COLO829 (cell line): ENCODE measurements at regions not wholly inside any gene's neighbourhood (a gene's known extent, or its start where the extent isn't known, plus 50 kb on each side); places are given as distances from the start of the nearest gene placed in this dataset.
"Not testable (repeated sequence)": the region's sequence is repeated elsewhere in the genome, so short reads cannot be mapped to it uniquely, and the experiment has no call there.

Source experiments
- DNase-seq: peaks from one replicate; pipeline ENCODE4 v3.0.0; 2012; ENCODE audit warnings: low spot score

DNA sequence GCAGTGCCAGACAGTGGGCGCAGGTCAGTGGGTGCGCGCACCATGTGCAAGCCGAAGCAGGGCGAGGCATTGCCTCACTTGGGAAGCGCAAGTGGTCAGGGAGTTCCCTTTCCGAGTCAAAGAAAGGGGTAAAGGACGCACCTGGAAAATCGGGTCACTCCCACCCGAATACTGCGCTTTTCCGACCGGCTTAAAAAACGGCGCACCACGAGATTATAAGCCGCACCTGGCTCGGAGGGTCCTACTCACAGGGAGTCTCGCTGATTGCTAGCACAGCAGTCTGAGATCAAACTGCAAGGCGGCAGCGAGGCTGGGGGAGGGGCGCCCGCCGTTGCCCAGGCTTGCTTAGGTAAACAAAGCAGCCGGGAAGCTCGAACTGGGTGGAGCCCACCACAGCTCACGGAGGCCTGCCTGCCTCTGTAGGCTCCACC lies 77.9 kb downstream of the NR4A2 start:
- DNase-seq, result not testable (repeated sequence)

- DNase-seq, result no peak
Observed at GRCh38 chr2:156253765-156254164, 78.8 kb downstream of the NR4A2 start.

DNA sequence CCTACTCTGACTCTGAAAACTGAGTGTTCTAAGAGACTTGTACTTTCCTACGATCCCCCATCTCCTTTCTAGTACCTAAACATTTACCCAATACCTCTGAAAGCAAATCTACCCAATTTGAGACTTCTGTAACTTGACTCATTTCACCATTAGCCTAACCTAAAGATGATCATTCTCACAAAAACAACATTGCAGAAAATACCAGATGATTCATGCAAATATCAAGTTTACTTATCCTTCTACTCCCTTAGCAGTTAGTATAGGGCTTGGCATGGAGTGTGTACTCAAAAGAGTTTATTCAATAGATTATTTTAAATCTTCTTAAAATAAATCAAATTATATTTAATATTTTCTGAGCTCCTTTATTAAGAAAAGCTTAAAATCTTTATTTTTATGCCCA lies 89.6 kb downstream of the NR4A2 start:
- DNase-seq, result no peak

- no peak for DNase-seq
Observed at GRCh38 chr2:156237558-156237957, 95.0 kb downstream of the NR4A2 start.

- no peak for DNase-seq
Observed at GRCh38 chr2:156229724-156230362, 102.7 kb downstream of the NR4A2 start.

- DNase-seq, result not testable (repeated sequence)
Observed at GRCh38 chr2:156223328-156223727, 109.2 kb downstream of the NR4A2 start.

DNA sequence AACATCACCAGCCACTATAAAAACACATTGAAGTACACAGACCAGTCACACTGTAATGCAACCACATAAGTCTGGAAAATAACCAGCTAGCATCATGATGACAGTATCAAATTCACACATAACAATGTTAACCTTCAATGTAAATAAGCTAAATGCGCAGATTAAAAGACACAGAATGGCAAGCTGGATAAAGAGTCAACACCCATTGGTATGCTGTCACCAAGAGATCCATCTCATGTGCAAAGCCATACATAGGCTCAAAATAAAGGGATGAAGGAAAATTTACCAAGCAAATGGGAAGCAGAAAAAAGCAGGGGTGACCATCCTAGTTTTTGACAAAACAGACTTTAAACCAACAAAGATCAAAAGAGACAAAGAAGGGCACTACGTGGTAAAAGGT lies 110.8 kb downstream of the NR4A2 start:
- no peak for DNase-seq

DNA sequence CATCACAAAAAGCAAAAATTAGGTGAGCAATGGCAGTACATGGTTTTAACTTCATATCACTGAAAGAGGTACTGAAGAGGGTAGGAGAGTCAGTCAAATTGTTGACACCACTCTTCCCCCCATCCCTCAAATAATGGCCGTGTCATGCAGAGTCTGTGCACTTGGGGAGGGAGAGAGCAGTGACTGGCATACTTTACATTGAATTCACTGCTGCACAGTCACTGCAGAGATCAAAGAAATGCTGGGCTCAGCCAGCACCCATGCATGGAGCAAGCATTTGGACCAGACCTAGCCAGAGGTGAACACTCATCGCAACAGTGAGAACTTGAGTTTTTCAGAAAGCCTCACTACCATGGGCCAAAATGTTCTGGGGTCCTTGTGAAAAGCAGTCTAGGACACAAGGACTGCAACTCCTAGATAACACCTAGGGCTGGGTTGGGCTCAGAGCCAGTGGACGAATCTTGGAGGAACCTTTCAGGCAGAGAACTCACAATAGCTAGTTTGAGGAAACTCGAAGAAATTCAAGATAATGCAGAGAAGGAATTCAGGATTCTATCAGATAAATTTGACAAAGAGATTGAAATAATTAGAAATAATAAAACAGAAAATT lies 112.9 kb downstream of the NR4A2 start:
- no peak for DNase-seq

DNA sequence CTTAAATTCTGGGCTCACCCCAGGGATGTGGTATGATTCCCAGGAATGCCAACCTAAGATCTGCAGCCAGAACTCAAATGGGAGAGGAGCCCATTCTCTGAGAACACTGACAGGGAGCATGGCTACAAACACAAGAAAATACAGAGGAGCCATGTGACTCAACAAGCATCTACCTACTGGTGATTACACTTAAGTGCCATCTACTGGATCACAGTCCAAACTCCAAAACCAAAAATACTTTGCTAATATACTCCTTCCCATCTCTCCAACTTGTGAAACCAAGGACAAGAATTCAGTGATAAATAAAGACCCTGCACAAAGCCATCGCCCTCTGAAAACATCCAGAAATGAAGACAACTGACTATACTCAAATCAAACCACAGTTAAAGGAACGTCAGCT lies 116.9 kb downstream of the NR4A2 start:
- no peak for DNase-seq

GRCh38 chr2:156211318-156211717 lies 121.2 kb downstream of the NR4A2 start:
- DNase-seq, result no peak

- DNase-seq, result no peak
Observed at GRCh38 chr2:156206355-156206754, 126.2 kb downstream of the NR4A2 start.

- DNase-seq, result no peak
Observed at GRCh38 chr2:156199588-156199987, 132.9 kb downstream of the NR4A2 start.

DNA sequence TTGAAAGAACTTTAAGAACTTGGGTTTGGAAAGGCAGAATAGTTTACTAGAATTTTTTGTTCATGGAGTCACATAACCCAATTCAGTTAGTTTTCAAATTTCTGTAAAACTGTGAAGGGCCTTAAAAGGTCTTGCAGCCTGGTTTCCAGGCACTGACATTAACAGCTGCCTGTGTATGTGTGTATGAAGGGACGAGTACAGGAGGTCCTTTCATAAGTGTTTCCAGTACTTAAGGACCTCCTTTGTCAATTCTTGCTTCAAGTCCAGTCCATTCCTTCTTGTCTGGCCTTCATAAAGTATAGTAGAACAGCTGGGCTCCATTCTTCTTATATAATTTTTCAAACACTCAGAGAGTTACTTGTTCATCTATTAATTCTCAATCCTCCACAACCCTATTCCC lies 136.5 kb downstream of the NR4A2 start:
- peak; percentile 23 for DNase-seq

- DNase-seq, result no peak
Observed at GRCh38 chr2:156192468-156192867, 140.1 kb downstream of the NR4A2 start.

DNA sequence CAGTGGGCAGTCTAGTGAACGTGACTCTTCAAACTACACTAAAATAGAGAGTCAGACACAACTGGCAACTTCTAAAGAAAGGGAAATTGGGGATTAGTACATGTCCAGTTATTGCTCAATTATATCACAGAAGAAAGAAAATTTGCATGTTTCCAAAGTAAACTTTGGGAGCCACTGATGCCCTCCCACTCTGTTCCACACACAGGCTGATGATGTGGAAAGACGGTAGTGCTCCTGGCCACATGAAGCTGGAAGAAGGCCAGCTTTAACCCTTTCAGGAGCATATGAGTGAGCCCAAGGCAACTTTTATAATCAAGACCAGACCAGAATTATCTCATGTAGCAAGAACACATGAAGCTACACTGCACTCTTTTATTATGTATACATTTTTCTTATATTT lies 141.0 kb downstream of the NR4A2 start:
- no peak for DNase-seq

- no peak for DNase-seq
Observed at GRCh38 chr2:156190517-156190916, 142.0 kb downstream of the NR4A2 start.

DNA sequence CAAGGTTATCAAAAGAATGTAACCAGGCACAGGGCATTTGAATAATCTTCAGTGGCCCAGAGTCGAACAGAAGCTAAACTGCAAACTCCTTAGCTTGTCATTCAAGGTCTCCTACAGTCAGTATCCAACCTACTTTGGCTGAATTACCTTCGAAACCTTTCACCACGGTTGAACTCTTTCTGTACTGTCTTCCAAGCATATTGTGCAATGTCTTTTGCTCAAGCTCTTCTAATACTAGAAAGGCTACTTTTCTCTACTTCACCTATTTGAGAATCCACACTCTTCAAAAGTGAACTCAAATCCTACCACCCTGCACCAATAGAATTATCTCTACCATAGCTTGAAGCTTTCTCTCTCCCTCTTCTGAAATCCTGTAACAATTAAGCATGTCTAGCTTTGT lies 142.9 kb downstream of the NR4A2 start:
- no peak for DNase-seq

GRCh38 chr2:156189143-156189542 lies 143.4 kb downstream of the NR4A2 start:
- DNase-seq, result no peak

GRCh38 chr2:156182132-156182531 lies 150.4 kb downstream of the NR4A2 start:
- no peak for DNase-seq

DNA sequence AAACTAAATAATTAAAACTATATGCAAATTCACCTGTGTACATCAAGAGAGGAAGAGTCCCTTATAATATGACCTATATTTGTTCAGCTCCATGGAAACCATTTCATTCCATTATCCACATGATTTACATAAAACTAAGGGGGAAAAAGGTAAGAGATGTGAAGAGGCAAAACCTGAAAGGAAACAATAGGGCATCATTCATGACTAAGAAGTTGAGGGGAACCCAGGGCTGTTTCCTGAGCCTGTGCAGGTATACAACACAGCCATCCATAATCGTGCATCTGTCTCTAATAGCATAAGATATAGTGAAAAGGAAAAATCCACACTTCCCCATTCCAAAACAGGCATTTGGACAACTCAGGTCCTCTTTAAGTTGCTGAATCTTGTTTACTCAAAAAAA lies 151.3 kb downstream of the NR4A2 start:
- DNase-seq, result no peak

DNA sequence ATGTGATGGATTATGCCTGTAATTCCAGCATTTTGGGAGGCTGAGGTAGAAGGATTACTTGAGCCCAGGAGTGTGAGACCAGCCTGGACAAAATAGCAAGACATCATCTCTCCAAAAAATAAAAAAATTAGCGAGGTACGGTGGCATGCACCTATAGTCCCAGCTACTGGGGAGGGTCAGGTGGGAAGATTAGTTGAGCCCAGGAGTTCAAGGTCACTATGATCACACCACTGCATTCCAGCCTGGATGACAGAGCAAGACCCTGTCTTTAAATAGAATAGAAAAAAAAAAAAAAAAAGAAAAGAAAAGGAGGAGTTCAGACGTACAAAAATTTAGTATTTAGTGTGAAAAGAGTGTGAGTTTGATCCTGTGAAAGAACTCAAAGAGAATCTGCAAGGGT lies 154.9 kb downstream of the NR4A2 start:
- DNase-seq, result no peak

GRCh38 chr2:156175946-156176345 lies 156.6 kb downstream of the NR4A2 start:
- DNase-seq, result no peak

DNA sequence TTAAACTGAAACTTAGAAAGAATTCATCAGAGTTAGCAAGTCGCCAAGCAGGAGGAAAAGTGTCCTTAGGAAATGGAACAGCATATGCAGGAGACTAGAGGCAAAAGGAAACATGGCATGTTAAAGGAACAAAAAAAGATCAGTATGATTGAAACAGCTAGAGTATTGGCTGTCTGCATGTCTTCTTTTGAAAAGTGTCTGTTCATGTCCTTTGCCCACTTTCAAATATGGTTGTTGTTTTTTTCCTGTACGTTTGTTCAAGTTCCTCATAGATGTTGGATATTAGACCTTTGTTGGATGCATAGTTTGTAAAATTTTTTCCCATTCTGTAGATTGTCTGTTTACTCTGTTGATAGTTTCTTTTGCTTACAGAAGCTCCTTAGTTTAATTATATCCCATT lies 161.6 kb downstream of the NR4A2 start:
- DNase-seq, result no peak

GRCh38 chr2:156165742-156166141 lies 166.8 kb downstream of the NR4A2 start:
- DNase-seq, result no peak
